CD4-positive, alpha-beta T cell treated with Interleukin-6 for 4 hours (primary cell): ENCODE measurements at regions not wholly inside any gene's neighbourhood (a gene's known extent, or its start where the extent isn't known, plus 50 kb on each side); places are given as distances from the start of the nearest gene placed in this dataset.

Source experiments
- DNase-seq: peaks from one replicate; pipeline ENCODE4 v3.0.0-alpha.2; 2020; ENCODE audit warnings: mixed read lengths

- no peak for DNase-seq
Observed at GRCh38 chr11:115776916-115777315, 272.7 kb upstream of the CADM1 start.

GRCh38 chr11:115775846-115776245, 271.6 kb upstream of the CADM1 start:
- DNase-seq: no peak

- DNase-seq: no peak
Observed at GRCh38 chr11:115774756-115775155, 270.5 kb upstream of the CADM1 start.

- DNase-seq: no peak
Observed at GRCh38 chr11:115769891-115770290, 265.7 kb upstream of the CADM1 start.

GRCh38 chr11:115767883-115768282, 263.7 kb upstream of the CADM1 start:
- no peak for DNase-seq

GRCh38 chr11:115767047-115767802, 263.0 kb upstream of the CADM1 start:
- DNase-seq: no peak

- DNase-seq: no peak
Observed at GRCh38 chr11:115766561-115766960, 262.3 kb upstream of the CADM1 start.

- no peak for DNase-seq
Observed at GRCh38 chr11:115765803-115766239, 261.6 kb upstream of the CADM1 start.

GRCh38 chr11:115764176-115764575, 260.0 kb upstream of the CADM1 start:
- no peak for DNase-seq

GRCh38 chr11:115761817-115762216, 257.6 kb upstream of the CADM1 start:
- no peak for DNase-seq

GRCh38 chr11:115761348-115761747, 257.1 kb upstream of the CADM1 start:
- no peak for DNase-seq

GRCh38 chr11:115760461-115761320, 256.5 kb upstream of the CADM1 start:
- no peak for DNase-seq

- DNase-seq: no peak
Observed at GRCh38 chr11:115759622-115760460, 255.6 kb upstream of the CADM1 start.

GRCh38 chr11:115758011-115758410, 253.8 kb upstream of the CADM1 start:
- DNase-seq: no peak

GRCh38 chr11:115751243-115752015, 247.2 kb upstream of the CADM1 start:
- DNase-seq: no peak

- DNase-seq: no peak
Observed at GRCh38 chr11:115745610-115746512, 241.6 kb upstream of the CADM1 start.

GRCh38 chr11:115745066-115745465, 240.9 kb upstream of the CADM1 start:
- DNase-seq: no peak

GRCh38 chr11:115743719-115744118, 239.5 kb upstream of the CADM1 start:
- DNase-seq: no peak

- DNase-seq: no peak
Observed at GRCh38 chr11:115741376-115742107, 237.3 kb upstream of the CADM1 start.

- no peak for DNase-seq
Observed at GRCh38 chr11:115740324-115740723, 236.1 kb upstream of the CADM1 start.
